ENCODE measurements at regions not wholly inside any gene's neighbourhood (a gene's known extent, or its start where the extent isn't known, plus 50 kb on each side); places are given as distances from the start of the nearest gene placed in this dataset.
"Not testable (repeated sequence)": the region's sequence is repeated elsewhere in the genome, so short reads cannot be mapped to it uniquely, and the experiment has no call there.

- no peak for DNase-seq (ENCODE audit: low read depth in 3 of 3)
These were observed 276.7 kb upstream of the ECI2 start for GRCh38 chr6:4412077-4412476.

- DNase-seq (ENCODE audit: low read depth in 3 of 3), result not testable (repeated sequence)
These were observed 272.3 kb upstream of the ECI2 start for GRCh38 chr6:4407710-4408109.

- no peak for DNase-seq (ENCODE audit: low read depth in 3 of 3)
These were observed 270.3 kb upstream of the ECI2 start for GRCh38 chr6:4405621-4406212.

- DNase-seq (ENCODE audit: low read depth in 3 of 3), result no peak
These were observed 269.0 kb upstream of the ECI2 start for GRCh38 chr6:4404415-4404814.

- DNase-seq (ENCODE audit: low read depth in 3 of 3), result no peak
These were observed 268.5 kb upstream of the ECI2 start for GRCh38 chr6:4403828-4404227.

GRCh38 chr6:4403023-4403752 is 267.8 kb upstream of the ECI2 start:
- no peak for DNase-seq (ENCODE audit: low read depth in 3 of 3)

GRCh38 chr6:4402477-4402976 is 267.2 kb upstream of the ECI2 start:
- DNase-seq (ENCODE audit: low read depth in 3 of 3), result no peak

- no peak for DNase-seq (ENCODE audit: low read depth in 3 of 3)
These were observed 266.3 kb upstream of the ECI2 start for GRCh38 chr6:4401408-4402368.

- no peak for DNase-seq (ENCODE audit: low read depth in 3 of 3)
These were observed 264.3 kb upstream of the ECI2 start for GRCh38 chr6:4399656-4400055.

- DNase-seq (ENCODE audit: low read depth in 3 of 3), result no peak
These were observed 263.4 kb upstream of the ECI2 start for GRCh38 chr6:4398791-4399190.

GRCh38 chr6:4397307-4397706 is 261.9 kb upstream of the ECI2 start:
- no peak for DNase-seq (ENCODE audit: low read depth in 3 of 3)

- no peak for DNase-seq (ENCODE audit: low read depth in 3 of 3)
These were observed 260.7 kb upstream of the ECI2 start for GRCh38 chr6:4396044-4396443.

GRCh38 chr6:4395386-4395785 is 260.0 kb upstream of the ECI2 start:
- DNase-seq (ENCODE audit: low read depth in 3 of 3), result no peak

- DNase-seq (ENCODE audit: low read depth in 3 of 3), result no peak
These were observed 259.4 kb upstream of the ECI2 start for GRCh38 chr6:4394786-4395185.

GRCh38 chr6:4388675-4389074 is 253.3 kb upstream of the ECI2 start:
- no peak for DNase-seq (ENCODE audit: low read depth in 3 of 3)

GRCh38 chr6:4384656-4385055 is 249.3 kb upstream of the ECI2 start:
- no peak for DNase-seq (ENCODE audit: low read depth in 3 of 3)

- no peak for DNase-seq (ENCODE audit: low read depth in 3 of 3)
These were observed 248.7 kb upstream of the ECI2 start for GRCh38 chr6:4383910-4384638.

GRCh38 chr6:4382362-4382853 is 247.0 kb upstream of the ECI2 start:
- DNase-seq (ENCODE audit: low read depth in 3 of 3), result no peak

- no peak for DNase-seq (ENCODE audit: low read depth in 3 of 3)
These were observed 246.0 kb upstream of the ECI2 start for GRCh38 chr6:4381381-4381780.

- DNase-seq (ENCODE audit: low read depth in 3 of 3), result no peak
These were observed 245.5 kb upstream of the ECI2 start for GRCh38 chr6:4380881-4381281.

GRCh38 chr6:4379958-4380357 is 244.6 kb upstream of the ECI2 start:
- no peak for DNase-seq (ENCODE audit: low read depth in 3 of 3)
